ENCODE measurements at regions not wholly inside any gene's neighbourhood (a gene's known extent, or its start where the extent isn't known, plus 50 kb on each side); places are given as distances from the start of the nearest gene placed in this dataset.
"Not testable (repeated sequence)": the region's sequence is repeated elsewhere in the genome, so short reads cannot be mapped to it uniquely, and the experiment has no call there.

- TF ChIP-seq EZH2 (IDR thresholded peaks at IDR 0.05; ENCODE audit: low read length) (no peak), CTCF (optimal IDR thresholded peaks at IDR 0.05 in 1 of 3, IDR thresholded peaks at IDR 0.05 in 1 of 3, conservative IDR thresholded peaks at IDR 0.05 in 1 of 3; ENCODE audit: extremely low read depth in 1 of 3, insufficient read depth in 2 of 3, low read length in 3 of 3) (no peak)
- dilution Hi-C loops (cut with MboI; ENCODE audit: extremely low pct_ligation_motif_present, low sequenced_read_pairs): no loop called here
- Histone ChIP-seq H3K27me3 (ENCODE audit: control insufficient read depth, extremely low read depth, insufficient read depth, low read length) (no peaks in the 10 kb centered on the region), H3K4me2 (ENCODE audit: control insufficient read depth, extremely low read depth, insufficient read depth, low read depth, low read length) (no peak overlapping the region), H3K79me2 (ENCODE audit: control insufficient read depth, insufficient read depth, low read length) (no peaks in the 10 kb centered on the region), H3K36me3 (ENCODE audit: control insufficient read depth in 2 of 2, extremely low read depth in 1 of 2, insufficient read depth in 2 of 2, low read length in 2 of 2) (no peaks in the 10 kb centered on the region), H2AFZ (ENCODE audit: control insufficient read depth, low read length) (no peak overlapping the region), H3K27ac (ENCODE audit: control insufficient read depth, insufficient read depth, low read length) (no peak overlapping the region), H3K9ac (ENCODE audit: control insufficient read depth, extremely low read depth, insufficient read depth, low read length) (no peak overlapping the region), H4K20me1 (ENCODE audit: control insufficient read depth, extremely low read depth, insufficient read depth, low read length) (no peaks in the 10 kb centered on the region), H3K4me1 (ENCODE audit: control insufficient read depth, extremely low read depth, insufficient read depth, low read length) (no peaks in the 10 kb centered on the region), H3K9me1 (ENCODE audit: control insufficient read depth, extremely low read depth, insufficient read depth, low read length) (no peaks in the 10 kb centered on the region), H3K9me3 (ENCODE audit: control insufficient read depth, low read depth, low read length) (no peaks in the 10 kb centered on the region), H3K4me3 (ENCODE audit: control insufficient read depth in 2 of 3, extremely low read depth in 1 of 3, insufficient read depth in 2 of 3, low read depth in 1 of 3, low read length in 3 of 3) (no peak overlapping the region)
- DNase-seq (ENCODE audit: low read depth, low spot score) (no peak), FAIRE-seq (no peak)
These were observed 327.0 kb upstream of the ZFP42 start for GRCh38 chr4:187668526-187669082.

GRCh38 chr4:187671521-187671920 is 324.1 kb upstream of the ZFP42 start:
- H3K4me3 ChIP-seq (ENCODE audit: control insufficient read depth in 2 of 3, extremely low read depth in 1 of 3, insufficient read depth in 2 of 3, low read depth in 1 of 3, low read length in 3 of 3); dilution Hi-C loops (cut with MboI; ENCODE audit: extremely low pct_ligation_motif_present, low sequenced_read_pairs); H3K36me3 ChIP-seq (ENCODE audit: control insufficient read depth in 2 of 2, extremely low read depth in 1 of 2, insufficient read depth in 2 of 2, low read length in 2 of 2); H3K9ac ChIP-seq (ENCODE audit: control insufficient read depth, extremely low read depth, insufficient read depth, low read length); DNase-seq (ENCODE audit: low read depth, low spot score); H3K4me1 ChIP-seq (ENCODE audit: control insufficient read depth, extremely low read depth, insufficient read depth, low read length); H3K9me1 ChIP-seq (ENCODE audit: control insufficient read depth, extremely low read depth, insufficient read depth, low read length); FAIRE-seq; H3K27me3 ChIP-seq (ENCODE audit: control insufficient read depth, extremely low read depth, insufficient read depth, low read length); H3K27ac ChIP-seq (ENCODE audit: control insufficient read depth, insufficient read depth, low read length); H3K9me3 ChIP-seq (ENCODE audit: control insufficient read depth, low read depth, low read length); H3K79me2 ChIP-seq (ENCODE audit: control insufficient read depth, insufficient read depth, low read length); H2AFZ ChIP-seq (ENCODE audit: control insufficient read depth, low read length); H3K4me2 ChIP-seq (ENCODE audit: control insufficient read depth, extremely low read depth, insufficient read depth, low read depth, low read length); H4K20me1 ChIP-seq (ENCODE audit: control insufficient read depth, extremely low read depth, insufficient read depth, low read length): not testable (repeated sequence)

GRCh38 chr4:187671958-187672357 is 323.6 kb upstream of the ZFP42 start:
- FAIRE-seq; DNase-seq (ENCODE audit: low read depth, low spot score): not testable (repeated sequence)

GRCh38 chr4:187672526-187672925 is 323.0 kb upstream of the ZFP42 start:
- H3K36me3 ChIP-seq (ENCODE audit: control insufficient read depth in 2 of 2, extremely low read depth in 1 of 2, insufficient read depth in 2 of 2, low read length in 2 of 2); H4K20me1 ChIP-seq (ENCODE audit: control insufficient read depth, extremely low read depth, insufficient read depth, low read length); H3K4me3 ChIP-seq (ENCODE audit: control insufficient read depth in 2 of 3, extremely low read depth in 1 of 3, insufficient read depth in 2 of 3, low read depth in 1 of 3, low read length in 3 of 3); dilution Hi-C loops (cut with MboI; ENCODE audit: extremely low pct_ligation_motif_present, low sequenced_read_pairs); H3K79me2 ChIP-seq (ENCODE audit: control insufficient read depth, insufficient read depth, low read length); DNase-seq (ENCODE audit: low read depth, low spot score); H3K27ac ChIP-seq (ENCODE audit: control insufficient read depth, insufficient read depth, low read length); FAIRE-seq; H3K4me2 ChIP-seq (ENCODE audit: control insufficient read depth, extremely low read depth, insufficient read depth, low read depth, low read length); H3K9me1 ChIP-seq (ENCODE audit: control insufficient read depth, extremely low read depth, insufficient read depth, low read length); H3K9ac ChIP-seq (ENCODE audit: control insufficient read depth, extremely low read depth, insufficient read depth, low read length); H3K9me3 ChIP-seq (ENCODE audit: control insufficient read depth, low read depth, low read length); H3K4me1 ChIP-seq (ENCODE audit: control insufficient read depth, extremely low read depth, insufficient read depth, low read length); H3K27me3 ChIP-seq (ENCODE audit: control insufficient read depth, extremely low read depth, insufficient read depth, low read length); H2AFZ ChIP-seq (ENCODE audit: control insufficient read depth, low read length): not testable (repeated sequence)

More at GRCh38 chr4:187671958-187672357, 323.6 kb upstream of the ZFP42 start:
- H3K4me3 ChIP-seq (ENCODE audit: control insufficient read depth in 2 of 3, extremely low read depth in 1 of 3, insufficient read depth in 2 of 3, low read depth in 1 of 3, low read length in 3 of 3); H4K20me1 ChIP-seq (ENCODE audit: control insufficient read depth, extremely low read depth, insufficient read depth, low read length); H3K27ac ChIP-seq (ENCODE audit: control insufficient read depth, insufficient read depth, low read length); H3K9me1 ChIP-seq (ENCODE audit: control insufficient read depth, extremely low read depth, insufficient read depth, low read length); H3K9ac ChIP-seq (ENCODE audit: control insufficient read depth, extremely low read depth, insufficient read depth, low read length); H3K79me2 ChIP-seq (ENCODE audit: control insufficient read depth, insufficient read depth, low read length); H3K27me3 ChIP-seq (ENCODE audit: control insufficient read depth, extremely low read depth, insufficient read depth, low read length); H3K36me3 ChIP-seq (ENCODE audit: control insufficient read depth in 2 of 2, extremely low read depth in 1 of 2, insufficient read depth in 2 of 2, low read length in 2 of 2); dilution Hi-C loops (cut with MboI; ENCODE audit: extremely low pct_ligation_motif_present, low sequenced_read_pairs); H3K4me2 ChIP-seq (ENCODE audit: control insufficient read depth, extremely low read depth, insufficient read depth, low read depth, low read length); H3K4me1 ChIP-seq (ENCODE audit: control insufficient read depth, extremely low read depth, insufficient read depth, low read length); H3K9me3 ChIP-seq (ENCODE audit: control insufficient read depth, low read depth, low read length); H2AFZ ChIP-seq (ENCODE audit: control insufficient read depth, low read length): not testable (repeated sequence)
